GM19351 (cell line): ENCODE measurements at regions not wholly inside any gene's neighbourhood (a gene's known extent, or its start where the extent isn't known, plus 50 kb on each side); places are given as distances from the start of the nearest gene placed in this dataset.
"Not testable (repeated sequence)": the region's sequence is repeated elsewhere in the genome, so short reads cannot be mapped to it uniquely, and the experiment has no call there.

ENCODE experiments used
- ATAC-seq: cut with Tn5 transposase; IDR thresholded peaks from one replicate; pipeline ENCODE4 v1.9.1; 2021; ENCODE audit warnings: mild to moderate bottlenecking, moderate library complexity; ENCODE audit not compliant: unreplicated experiment

- no peak for ATAC-seq
These were observed 90.5 kb upstream of the EGFL6 start for GRCh38 chrX:13478740-13479451.

- no peak for ATAC-seq
These were observed 93.0 kb upstream of the EGFL6 start for GRCh38 chrX:13476384-13476783.

GRCh38 chrX:13474164-13474516, 95.3 kb upstream of the EGFL6 start:
- peak; percentile 51 for ATAC-seq

GRCh38 chrX:13473442-13474163, 95.8 kb upstream of the EGFL6 start:
- peak; percentile 85 for ATAC-seq

GRCh38 chrX:13472975-13473374, 96.4 kb upstream of the EGFL6 start:
- no peak for ATAC-seq

- ATAC-seq, result no peak
These were observed 98.1 kb upstream of the EGFL6 start for GRCh38 chrX:13471269-13471668.

- ATAC-seq, result no peak
These were observed 98.8 kb upstream of the EGFL6 start for GRCh38 chrX:13470685-13470977.

- no peak for ATAC-seq
These were observed 99.3 kb upstream of the EGFL6 start for GRCh38 chrX:13469963-13470684.

- no peak for ATAC-seq
These were observed 101.3 kb upstream of the EGFL6 start for GRCh38 chrX:13468096-13468495.

- no peak for ATAC-seq
These were observed 102.2 kb upstream of the EGFL6 start for GRCh38 chrX:13467243-13467642.

GRCh38 chrX:13464599-13465275, 104.7 kb upstream of the EGFL6 start:
- ATAC-seq, result no peak

- ATAC-seq, result no peak
These were observed 105.8 kb upstream of the EGFL6 start for GRCh38 chrX:13463608-13464007.

- ATAC-seq, result no peak
These were observed 117.1 kb upstream of the EGFL6 start for GRCh38 chrX:13452283-13452682.

GRCh38 chrX:13449441-13449840, 120.0 kb upstream of the EGFL6 start:
- no peak for ATAC-seq

- ATAC-seq, result no peak
These were observed 120.5 kb upstream of the EGFL6 start for GRCh38 chrX:13448941-13449340.

GRCh38 chrX:13441608-13442007, 121.8 kb upstream of the ATXN3L start:
- not testable (repeated sequence) for ATAC-seq

GRCh38 chrX:13440176-13440575, 120.3 kb upstream of the ATXN3L start:
- no peak for ATAC-seq

GRCh38 chrX:13433298-13433605, 113.4 kb upstream of the ATXN3L start:
- no peak for ATAC-seq

- ATAC-seq, result no peak
These were observed 112.8 kb upstream of the ATXN3L start for GRCh38 chrX:13432414-13433297.

GRCh38 chrX:13430136-13430827, 110.4 kb upstream of the ATXN3L start:
- no peak for ATAC-seq
